H1 (cell line): ENCODE measurements at regions not wholly inside any gene's neighbourhood (a gene's known extent, or its start where the extent isn't known, plus 50 kb on each side); places are given as distances from the start of the nearest gene placed in this dataset.

Experiments
- CTCF ChIA-PET: fragments of 300-600 bp; sonication (Branson Sonifier 250); formaldehyde crosslinking; loops from one replicate; lab custom pipeline; 2021; ENCODE audit not compliant: partially characterized antibody; lab: Charles Lee
- POLR2A ChIA-PET: fragments of 300-600 bp; sonication (Branson Sonifier 250); formaldehyde crosslinking; loops from one replicate; lab custom pipeline; 2021; ENCODE audit warnings: inconsistent platforms; ENCODE audit not compliant: partially characterized antibody; lab: Charles Lee
- DNase-seq, 2 experiments: peaks; one replicate each; pipeline versions ENCODE4 v3.0.0 to v3.0.0-alpha.2; 2010 to 2022; ENCODE audit warnings: low spot score in 2 of 2, low read depth in 1 of 2, mixed read lengths in 1 of 2
- FAIRE-seq: peaks from 2 replicates; lab custom pipeline; 2011; peaks lifted over from hg19 to GRCh38; lab: Jason Lieb, UNC
- H2AFZ ChIP-seq: 2 replicates; pipeline ENCODE4 v1.8.1; 2012; ENCODE audit warnings: low read length, inconsistent platforms
- H2AK5ac ChIP-seq: 2 replicates; pipeline ENCODE4 v1.6.1; 2013; ENCODE audit warnings: low read depth, low read length
- H2BK120ac ChIP-seq: replicated peaks from 2 replicates; pipeline ENCODE3; 2013; ENCODE audit warnings: low read depth, low read length, inconsistent platforms
- H2BK12ac ChIP-seq: 2 replicates; pipeline ENCODE4 v1.6.1; 2013; ENCODE audit warnings: low read depth, low read length
- H2BK15ac ChIP-seq: 2 replicates; pipeline ENCODE4 v1.6.1; 2013; ENCODE audit warnings: low read length
- H2BK20ac ChIP-seq: 2 replicates; pipeline ENCODE4 v1.6.1; 2013; ENCODE audit warnings: low read length
- H2BK5ac ChIP-seq: 2 replicates; pipeline ENCODE4 v1.6.1; 2013; ENCODE audit warnings: low read depth, low read length
- H3K14ac ChIP-seq: 2 replicates; pipeline ENCODE4 v1.6.1; 2013; ENCODE audit warnings: inconsistent platforms; ENCODE audit not compliant: insufficient read length
- H3K18ac ChIP-seq: 2 replicates; pipeline ENCODE4 v1.6.1; 2013; ENCODE audit warnings: low read length; ENCODE audit errors: extremely low read depth
- H3K23ac ChIP-seq: 2 replicates; pipeline ENCODE4 v1.6.1; 2013; ENCODE audit warnings: inconsistent platforms; ENCODE audit not compliant: insufficient read length
- H3K23me2 ChIP-seq: 2 replicates; pipeline ENCODE4 v1.6.1; 2013; ENCODE audit warnings: low read depth, low read length
- H3K27ac ChIP-seq: 2 replicates; pipeline ENCODE4 v1.6.1; 2011; ENCODE audit warnings: low read depth, low read length, inconsistent platforms
- H3K27me3 ChIP-seq, 4 experiments: replicated peaks in 1 of 4; 1 replicate in 1 of 4; 2 replicates in 3 of 4; pipeline versions ENCODE4 v1.6.1 to v1.8.1; 2011 to 2013; ENCODE audit warnings: low read length in 3 of 4, mild to moderate bottlenecking in 3 of 4, inconsistent platforms in 2 of 4, mixed read lengths in 2 of 4, moderate library complexity in 1 of 4; ENCODE audit not compliant: control insufficient read depth in 3 of 4, insufficient read depth in 3 of 4; ENCODE audit errors: extremely low read depth in 1 of 4
- H3K36me3 ChIP-seq, 4 experiments: 2 replicates each; pipeline versions ENCODE4 v1.6.1 to v1.8.1; 2011 to 2013; ENCODE audit warnings: mild to moderate bottlenecking in 4 of 4, low read length in 3 of 4, moderate library complexity in 2 of 4, control low read depth in 1 of 4, inconsistent platforms in 1 of 4; ENCODE audit not compliant: insufficient read depth in 4 of 4, control insufficient read depth in 2 of 4
- H3K4ac ChIP-seq: replicated peaks from 2 replicates; pipeline ENCODE3; 2013; ENCODE audit warnings: low read length, low read depth, mixed read lengths, inconsistent platforms; ENCODE audit not compliant: insufficient read length
- H3K4me1 ChIP-seq, 4 experiments: replicated peaks in 1 of 4; 1 replicate in 1 of 4; 2 replicates in 3 of 4; pipeline versions ENCODE4 v1.6.1 to v1.8.1; 2011 to 2013; ENCODE audit warnings: low read length in 3 of 4, inconsistent platforms in 2 of 4, mixed read lengths in 1 of 4; ENCODE audit not compliant: insufficient read depth in 4 of 4, control insufficient read depth in 3 of 4
- H3K4me2 ChIP-seq, 2 experiments: 2 replicates each; pipeline versions ENCODE4 v1.6.1 to v1.8.1; 2011 to 2013; ENCODE audit warnings: low read depth in 2 of 2, low read length in 2 of 2, control low read depth in 1 of 2, inconsistent platforms in 1 of 2, mild to moderate bottlenecking in 1 of 2; ENCODE audit not compliant: insufficient read depth in 1 of 2
- H3K4me3 ChIP-seq, 4 experiments: fragments of 200-600, 300-600 bp in 1 of 4; sonication (generic), shearing (Covaris generic), sonication (Bioruptor Twin) in 1 of 4; 2 replicates each; pipeline versions ENCODE4 v1.5.1 to v1.8.1; 2011 to 2016; ENCODE audit warnings: low read length in 4 of 4, low read depth in 3 of 4, control low read depth in 2 of 4, inconsistent platforms in 2 of 4, mild to moderate bottlenecking in 2 of 4, mixed read lengths in 1 of 4, moderate library complexity in 1 of 4; ENCODE audit not compliant: insufficient read depth in 2 of 4; ENCODE audit errors: extremely low read depth in 1 of 4
- H3K56ac ChIP-seq: replicated peaks from 2 replicates; pipeline ENCODE3; 2013; ENCODE audit warnings: low read depth, mild to moderate bottlenecking, mixed read lengths, low read length, inconsistent platforms; ENCODE audit not compliant: insufficient read length
- H3K79me1 ChIP-seq: 2 replicates; pipeline ENCODE4 v1.6.1; 2013; ENCODE audit warnings: low read depth, low read length, control low read depth
- H3K79me2 ChIP-seq, 2 experiments: 2 replicates each; pipeline versions ENCODE4 v1.6.1 to v1.8.1; 2012 to 2013; ENCODE audit warnings: low read length in 2 of 2, mild to moderate bottlenecking in 2 of 2, inconsistent platforms in 1 of 2; ENCODE audit not compliant: insufficient read depth in 2 of 2, control insufficient read depth in 1 of 2
- H3K9ac ChIP-seq, 4 experiments: replicated peaks in 1 of 4; 1 replicate in 1 of 4; 2 replicates in 3 of 4; pipeline versions ENCODE4 v1.6.1 to v1.8.1; 2011 to 2013; ENCODE audit warnings: low read depth in 3 of 4, low read length in 3 of 4, control low read depth in 2 of 4, mild to moderate bottlenecking in 2 of 4, moderate library complexity in 2 of 4, inconsistent platforms in 1 of 4; ENCODE audit errors: extremely low read depth in 1 of 4
- H3K9me3 ChIP-seq, 2 experiments: 2 replicates each; pipeline versions ENCODE4 v1.6.1 to v1.8.1; 2012 to 2013; ENCODE audit warnings: mild to moderate bottlenecking in 2 of 2, moderate library complexity in 2 of 2, control low read depth in 1 of 2, inconsistent platforms in 1 of 2, low read depth in 1 of 2, low read length in 1 of 2, mixed read lengths in 1 of 2; ENCODE audit not compliant: insufficient read depth in 2 of 2
- H4K20me1 ChIP-seq, 2 experiments: replicated peaks in 1 of 2; 2 replicates each; pipeline versions ENCODE3 to v1.8.1; 2011 to 2013; ENCODE audit warnings: inconsistent platforms in 2 of 2, low read length in 2 of 2, mild to moderate bottlenecking in 1 of 2; ENCODE audit not compliant: insufficient read depth in 2 of 2, control insufficient read depth in 1 of 2
- H4K5ac ChIP-seq: 2 replicates; pipeline ENCODE4 v1.6.1; 2013; ENCODE audit warnings: low read length, low read depth, mixed read lengths, inconsistent platforms; ENCODE audit not compliant: insufficient read length
- H4K8ac ChIP-seq: 2 replicates; pipeline ENCODE4 v1.8.0; 2013; ENCODE audit warnings: mild to moderate bottlenecking, moderate library complexity, low read length, inconsistent platforms; ENCODE audit not compliant: insufficient read depth; ENCODE audit errors: extremely low read depth
- H4K91ac ChIP-seq: replicated peaks from 2 replicates; pipeline ENCODE3; 2013; ENCODE audit warnings: low read length, mixed read lengths, inconsistent platforms; ENCODE audit not compliant: insufficient read length
- HDAC6 ChIP-seq: IDR thresholded peaks from one replicate; pipeline ENCODE4 v1.7.1; 2012; ENCODE audit warnings: low read depth, mild to moderate bottlenecking, inconsistent platforms, low read length, moderate library complexity
- JUND ChIP-seq: IDR thresholded peaks from 2 replicates; pipeline ENCODE4 v1.6.1; 2011; ENCODE audit warnings: mild to moderate bottlenecking, improper control_type of control experiment, low read length
- KDM5A ChIP-seq: fragments of 200-600 bp; IDR thresholded peaks from 2 replicates; pipeline ENCODE4 v1.7.1; 2012; ENCODE audit warnings: mild to moderate bottlenecking, low read length, inconsistent platforms, mixed read lengths
- POLR2A ChIP-seq, 2 experiments: IDR thresholded peaks; 1 replicate in 1 of 2; 2 replicates in 1 of 2; pipeline ENCODE4 v1.6.1; 2011; ENCODE audit warnings: low read depth in 2 of 2, low read length in 2 of 2, mild to moderate bottlenecking in 2 of 2; ENCODE audit errors: control extremely low read depth in 1 of 2
- SUZ12 ChIP-seq: fragments of 200-600 bp; sonication (generic); IDR thresholded peaks from 2 replicates; pipeline ENCODE4 v1.6.1; 2012; ENCODE audit warnings: mild to moderate bottlenecking, inconsistent platforms, low read length, moderate library complexity, mixed read lengths
- WGBS, 2 experiments: shearing (Covaris generic) in 1 of 2; methylation state at CpG; one replicate each; pipeline versions ENCODE4 v1.1.6 to v1.1.7; 2013 to 2015; ENCODE audit warnings: low lambda C conversion rate in 2 of 2, mixed read lengths in 2 of 2, inconsistent platforms in 1 of 2, low coverage in 1 of 2, missing lambda C conversion rate in 1 of 2; ENCODE audit not compliant: insufficient replicate concordance in 2 of 2, insufficient coverage in 1 of 2, insufficient read length in 1 of 2; ENCODE audit errors: extremely low coverage in 1 of 2, missing lambda C conversion rate in 1 of 2; 5-methylcytosine and 5-hydroxymethylcytosine counted together

DNA sequence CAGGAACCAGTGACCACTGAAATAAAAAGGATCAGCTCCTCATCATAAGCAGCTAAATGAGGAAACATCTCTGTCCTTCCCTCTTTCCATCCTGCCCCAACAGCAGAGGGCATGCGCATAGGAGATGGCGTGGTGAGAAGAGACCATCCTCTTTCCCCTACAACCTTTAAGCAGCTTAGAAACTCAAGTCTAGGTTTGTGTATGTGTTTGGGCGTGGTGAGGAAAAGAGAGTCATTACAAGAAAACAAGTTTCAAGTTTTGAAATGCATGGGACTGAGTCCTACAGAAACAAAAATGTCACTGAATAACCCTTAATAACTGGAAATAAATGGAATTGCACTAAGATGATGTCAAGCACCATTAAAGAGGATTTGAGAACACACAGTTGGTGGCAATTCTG, 96.4 kb upstream of the IL12B start:
- Histone ChIP-seq H3K56ac (no peak overlapping the region), H2AK5ac (no peak overlapping the region), H4K20me1 (no peaks in the 10 kb centered on the region), H2BK20ac (no peak overlapping the region), H3K4me3 (no peak overlapping the region), H3K27me3 (peaks cover 0 to 1% (median 0%) of the 10 kb centered on the region in 4 experiments; a peak in 1 of 7 replicates), H3K9ac (no peak overlapping the region), H3K4me1 (peaks cover 0 to 2% (median 0%) of the 10 kb centered on the region in 4 experiments; a peak in 1 of 7 replicates), H2BK12ac (no peak overlapping the region)
- TF ChIP-seq JUND (no peak), HDAC6 (no peak), KDM5A (no peak), POLR2A (IDR thresholded peaks at IDR 0.05; ENCODE audit: control extremely low read depth in 1 of 2, low read depth in 2 of 2, low read length in 2 of 2) (no peak), SUZ12 (no peak)
- TF ChIP-seq, all 59 proteins: peak for 0
- ChIA-PET POLR2A (no interaction called here), CTCF (interaction anchor here (0.6 to 1.7 kb wide), 5 partner anchors 13 to 561 kb away, joined by 3 to 10 read pairs (median 3); no protein-coding TSS in a partner anchor)
- Histone ChIP-seq H2AFZ (no peak overlapping the region), H3K18ac (no peak overlapping the region), H4K5ac (no peak overlapping the region), H3K9me3 (no peaks in the 10 kb centered on the region), H3K23me2 (no peaks in the 10 kb centered on the region; the same call in 1 of the 2 replicates), H3K27ac (no peak overlapping the region), H3K79me1 (no peaks in the 10 kb centered on the region), H2BK5ac (no peak overlapping the region), H2BK15ac (no peak overlapping the region), H4K8ac (no peak overlapping the region), H4K91ac (no peak overlapping the region), H3K4me2 (no peak overlapping the region), H3K36me3 (no peaks in the 10 kb centered on the region), H3K79me2 (no peaks in the 10 kb centered on the region), H2BK120ac (no peak overlapping the region), H3K14ac (no peak overlapping the region), H3K4ac (no peak overlapping the region), H3K23ac (no peak overlapping the region)
- FAIRE-seq = no peak
- 88% methylated on average over 3 of the region's 3 CpGs; no CpG with 5 or more reads in 1 of the 2 experiments for WGBS, 2 experiments
- DNase-seq = no peak
